ENCODE measurements at regions not wholly inside any gene's neighbourhood (a gene's known extent, or its start where the extent isn't known, plus 50 kb on each side); places are given as distances from the start of the nearest gene placed in this dataset.

- Histone ChIP-seq H3K27me3 (ENCODE audit: control insufficient read depth, insufficient read depth, low read length) (peaks cover 14% of the 10 kb centered on the region), H3K36me3 (ENCODE audit: control insufficient read depth, insufficient read depth, low read length) (no peaks in the 10 kb centered on the region), H3K4me3 (ENCODE audit: low read depth, low read length) (no peak overlapping the region)
- no peak for DNase-seq (ENCODE audit: low read depth)
- TF ChIP-seq CTCF (IDR thresholded peaks at IDR 0.05; ENCODE audit: insufficient read depth, low read length, poor library complexity, severe bottlenecking), result no peak
Observed at GRCh38 chr2:66069937-66070720, 364.8 kb upstream of the MEIS1 start.

- Histone ChIP-seq H3K4me3 (ENCODE audit: low read depth, low read length) (no peak overlapping the region), H3K36me3 (ENCODE audit: control insufficient read depth, insufficient read depth, low read length) (no peaks in the 10 kb centered on the region), H3K27me3 (ENCODE audit: control insufficient read depth, insufficient read depth, low read length) (peaks cover 6% of the 10 kb centered on the region)
- DNase-seq (ENCODE audit: low read depth), result no peak
- TF ChIP-seq CTCF (IDR thresholded peaks at IDR 0.05; ENCODE audit: insufficient read depth, low read length, poor library complexity, severe bottlenecking), result no peak
Observed at GRCh38 chr2:66066032-66066431, 368.9 kb upstream of the MEIS1 start.

- DNase-seq (ENCODE audit: low read depth), result no peak
- no peak for TF ChIP-seq CTCF (IDR thresholded peaks at IDR 0.05; ENCODE audit: insufficient read depth, low read length, poor library complexity, severe bottlenecking)
- Histone ChIP-seq H3K36me3 (ENCODE audit: control insufficient read depth, insufficient read depth, low read length) (no peaks in the 10 kb centered on the region), H3K27me3 (ENCODE audit: control insufficient read depth, insufficient read depth, low read length) (no peaks in the 10 kb centered on the region), H3K4me3 (ENCODE audit: low read depth, low read length) (no peak overlapping the region)
Observed at GRCh38 chr2:66059332-66059731, 375.6 kb upstream of the MEIS1 start.

GRCh38 chr2:66058675-66059074 lies 376.2 kb upstream of the MEIS1 start:
- no peak for DNase-seq (ENCODE audit: low read depth)
- H3K27me3 ChIP-seq (ENCODE audit: control insufficient read depth, insufficient read depth, low read length), result no peaks in the 10 kb centered on the region
- TF ChIP-seq CTCF (IDR thresholded peaks at IDR 0.05; ENCODE audit: insufficient read depth, low read length, poor library complexity, severe bottlenecking), result no peak
- no peaks in the 10 kb centered on the region for H3K36me3 ChIP-seq (ENCODE audit: control insufficient read depth, insufficient read depth, low read length)
- H3K4me3 ChIP-seq (ENCODE audit: low read depth, low read length), result no peak overlapping the region

GRCh38 chr2:66057844-66058243 lies 377.1 kb upstream of the MEIS1 start:
- no peak for TF ChIP-seq CTCF (IDR thresholded peaks at IDR 0.05; ENCODE audit: insufficient read depth, low read length, poor library complexity, severe bottlenecking)
- no peaks in the 10 kb centered on the region for H3K27me3 ChIP-seq (ENCODE audit: control insufficient read depth, insufficient read depth, low read length)
- no peaks in the 10 kb centered on the region for H3K36me3 ChIP-seq (ENCODE audit: control insufficient read depth, insufficient read depth, low read length)

GRCh38 chr2:66050392-66050791 lies 384.5 kb upstream of the MEIS1 start:
- Histone ChIP-seq H3K36me3 (ENCODE audit: control insufficient read depth, insufficient read depth, low read length) (no peaks in the 10 kb centered on the region), H3K27me3 (ENCODE audit: control insufficient read depth, insufficient read depth, low read length) (no peaks in the 10 kb centered on the region), H3K4me3 (ENCODE audit: low read depth, low read length) (no peak overlapping the region)
- no peak for TF ChIP-seq CTCF (IDR thresholded peaks at IDR 0.05; ENCODE audit: insufficient read depth, low read length, poor library complexity, severe bottlenecking)
- no peak for DNase-seq (ENCODE audit: low read depth)

More at GRCh38 chr2:66057844-66058243, 377.1 kb upstream of the MEIS1 start:
- no peak for DNase-seq (ENCODE audit: low read depth)
- no peak overlapping the region for H3K4me3 ChIP-seq (ENCODE audit: low read depth, low read length)

Data from kidney epithelial cell (primary cell).